Adrenal gland (tissue), 9 donors: ENCODE measurements at regions not wholly inside any gene's neighbourhood (a gene's known extent, or its start where the extent isn't known, plus 50 kb on each side); places are given as distances from the start of the nearest gene placed in this dataset.
A peak's percentile ranks its signal among the peaks of the same experiment; 100 is the strongest.

Source experiments
- DNase-seq, 7 donors: peaks; one replicate each; pipeline ENCODE4 v3.0.0-alpha.2; 2019 to 2020
- H3K27ac ChIP-seq, 5 donors: fragments of 200-600 bp; sonication (generic) in 4 of 5; 1 replicate in 3 of 5; 2 replicates in 2 of 5; pipeline versions ENCODE4 v1.5.1 to v1.8.0; 2016 to 2020; ENCODE audit warnings: mild to moderate bottlenecking in 1 of 5
- H3K27me3 ChIP-seq: fragments of 200-600 bp; 2 replicates; pipeline ENCODE4 v1.8.0; 2021
- H3K36me3 ChIP-seq, 2 donors: fragments of 200-600 bp; replicated peaks in 1 of 2; 1 replicate in 1 of 2; 2 replicates in 1 of 2; pipeline versions ENCODE4 v1.5.1 to v1.8.0; 2018 to 2022
- H3K4me1 ChIP-seq, 2 donors: fragments of 200-600 bp; replicated peaks in 1 of 2; 1 replicate in 1 of 2; 2 replicates in 1 of 2; pipeline versions ENCODE4 v1.5.1 to v1.8.0; 2018 to 2021
- H3K4me3 ChIP-seq, 4 donors: fragments of 200-600 bp; sonication (generic) in 3 of 4; one replicate each; pipeline ENCODE4 v1.5.1; 2016 to 2018
- H3K9me3 ChIP-seq, 3 donors: fragments of 200-600 bp; sonication (generic) in 1 of 3; replicated peaks in 1 of 3; 1 replicate in 2 of 3; 2 replicates in 1 of 3; pipeline versions ENCODE4 v1.5.1 to v1.8.0; 2016 to 2021
- POLR2A ChIP-seq, 2 donors: fragments of 450-650 bp; IDR thresholded peaks; one replicate each; pipeline ENCODE4 v1.6.1; 2017; ENCODE audit warnings: antibody characterized with exemption in 2 of 2, mild to moderate bottlenecking in 2 of 2, moderate library complexity in 1 of 2
- WGBS, 4 donors: extraction: QIAGEN DNeasy Blood & Tissue Kit in 2 of 4; methylation state at CpG; one replicate each; pipeline versions ENCODE4 v1.1.5 to v1.1.7; 2013 to 2017; 5-methylcytosine and 5-hydroxymethylcytosine counted together
- intact Hi-C, 2 donors: fragments of 100-400 bp; cut with DNase I; formaldehyde crosslinking; loops; one replicate each; pipeline versions ENCODE4 v1.14.1 to v1.15.0; 2022 to 2023
- TF ChIP-seq, protein P1 (sequence below), 6 experiments: fragments of 450-650 bp in 4 of 6; fragments of 200-600 bp in 2 of 6; sonication (generic) in 1 of 6; IDR thresholded peaks; 1 replicate in 5 of 6; 2 replicates in 1 of 6; pipeline versions ENCODE4 v1.5.1 to v1.8.0; 2016 to 2021; ENCODE audit warnings: antibody characterized with exemption in 6 of 6, mild to moderate bottlenecking in 2 of 6, moderate library complexity in 1 of 6
- donor health status: healthy with polysubstance abuse.
- donor health status: Bipolar disorder and iron deficiency.
- donor health status: DM: yes; HTN: yes; CAD: no.
- donor health status: DM: no; HTN: no; CAD: no.
- donor health status: DM: no; HTN: no; CAD: no.

DNA sequence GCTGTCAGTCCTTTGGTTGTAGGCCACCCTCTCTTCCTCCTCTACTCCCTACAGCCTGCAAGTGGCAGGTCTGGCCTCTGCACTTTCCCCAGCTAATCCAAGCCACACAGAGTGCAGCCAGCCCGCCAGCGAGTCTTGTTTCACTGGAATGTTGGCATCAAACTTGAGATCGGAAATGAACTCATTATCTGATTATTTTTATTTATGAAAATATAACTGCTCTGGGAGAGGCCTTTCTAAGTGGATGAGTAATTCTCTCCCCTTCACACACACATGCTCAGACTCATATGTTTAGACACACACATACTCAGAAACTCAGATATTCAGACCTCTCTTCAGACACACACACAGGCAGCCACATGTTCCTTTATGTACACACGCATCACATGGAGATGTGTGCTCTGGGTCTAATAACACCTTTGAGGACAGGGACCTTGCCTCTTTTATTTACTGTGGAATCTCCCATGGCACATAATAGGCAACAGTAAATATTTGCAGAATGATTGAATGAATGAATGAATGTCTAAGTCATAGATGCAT is 151.3 kb downstream of the ZFP36L2 start:
- intact Hi-C loops: no loop called here
- TF ChIP-seq, protein P1, sequence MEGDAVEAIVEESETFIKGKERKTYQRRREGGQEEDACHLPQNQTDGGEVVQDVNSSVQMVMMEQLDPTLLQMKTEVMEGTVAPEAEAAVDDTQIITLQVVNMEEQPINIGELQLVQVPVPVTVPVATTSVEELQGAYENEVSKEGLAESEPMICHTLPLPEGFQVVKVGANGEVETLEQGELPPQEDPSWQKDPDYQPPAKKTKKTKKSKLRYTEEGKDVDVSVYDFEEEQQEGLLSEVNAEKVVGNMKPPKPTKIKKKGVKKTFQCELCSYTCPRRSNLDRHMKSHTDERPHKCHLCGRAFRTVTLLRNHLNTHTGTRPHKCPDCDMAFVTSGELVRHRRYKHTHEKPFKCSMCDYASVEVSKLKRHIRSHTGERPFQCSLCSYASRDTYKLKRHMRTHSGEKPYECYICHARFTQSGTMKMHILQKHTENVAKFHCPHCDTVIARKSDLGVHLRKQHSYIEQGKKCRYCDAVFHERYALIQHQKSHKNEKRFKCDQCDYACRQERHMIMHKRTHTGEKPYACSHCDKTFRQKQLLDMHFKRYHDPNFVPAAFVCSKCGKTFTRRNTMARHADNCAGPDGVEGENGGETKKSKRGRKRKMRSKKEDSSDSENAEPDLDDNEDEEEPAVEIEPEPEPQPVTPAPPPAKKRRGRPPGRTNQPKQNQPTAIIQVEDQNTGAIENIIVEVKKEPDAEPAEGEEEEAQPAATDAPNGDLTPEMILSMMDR (IDR thresholded peaks at IDR 0.05): peak in 2 of 6 experiments; percentile 3 to 24
- TF ChIP-seq POLR2A (IDR thresholded peaks at IDR 0.05): peak in 1 of 2 donors; percentile 72
- peak; percentile 73 to 96 (median 92) for DNase-seq
- peaks cover 42 to 56% of the 10 kb centered on the region in 2 donors for H3K4me1 ChIP-seq
- no peaks in the 10 kb centered on the region for H3K9me3 ChIP-seq
- whole genome bisulfite sequencing, 4 donors: 12 to 20% (median 17%) methylated on average over 4 of the region's 4 CpGs
- no peaks in the 10 kb centered on the region for H3K36me3 ChIP-seq
- H3K27me3 ChIP-seq: no peaks in the 10 kb centered on the region
- peak overlapping the region; percentile 73 to 97 (median 84) for H3K27ac ChIP-seq
- no peak overlapping the region for H3K4me3 ChIP-seq

DNA sequence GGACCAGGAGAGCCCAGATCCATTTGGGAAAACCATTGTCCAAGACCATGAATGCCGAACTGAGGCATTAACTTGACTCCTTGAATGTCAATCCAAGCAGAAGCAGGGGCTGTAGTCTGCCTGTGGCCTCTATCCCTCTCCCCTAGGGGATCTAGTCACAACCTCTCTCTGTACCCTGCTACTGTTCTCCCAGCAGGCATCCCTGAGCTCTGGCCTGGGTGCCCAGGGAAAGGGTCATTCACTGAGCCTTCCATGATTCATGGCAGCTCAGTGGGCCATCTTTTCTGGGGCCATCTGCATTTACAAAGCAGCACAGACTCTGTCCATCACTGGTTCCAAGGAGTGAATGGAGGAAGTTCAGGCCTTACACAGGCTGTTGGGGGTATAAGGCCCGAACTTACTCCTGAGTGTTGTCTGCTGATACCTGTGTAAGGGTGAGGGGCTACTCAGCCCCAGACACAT is 151.8 kb downstream of the ZFP36L2 start:
- peaks cover 46 to 56% of the 10 kb centered on the region in 2 donors for H3K4me1 ChIP-seq
- intact Hi-C loops: no loop called here
- DNase-seq: peak in 1 of 7 donors; percentile 29

DNA sequence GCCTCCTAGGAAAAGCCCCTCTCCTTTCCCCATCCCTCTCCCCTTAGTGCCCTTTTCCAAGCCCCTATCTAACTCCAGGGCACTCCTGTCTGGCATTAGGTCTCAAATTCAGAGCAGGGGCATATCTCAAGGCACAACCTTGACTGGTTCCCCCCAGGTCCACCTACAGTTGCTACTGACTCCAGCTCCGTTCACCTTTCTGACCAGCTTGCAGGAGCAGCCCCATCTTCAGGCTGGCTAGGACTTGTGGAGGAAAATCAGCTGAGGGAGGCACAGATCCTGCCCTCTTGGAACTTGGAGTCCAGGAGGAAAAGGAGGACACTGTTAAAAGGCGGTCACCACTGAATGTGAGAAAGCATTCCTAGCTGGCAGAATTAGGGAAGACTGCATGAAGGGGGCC is 152.4 kb downstream of the ZFP36L2 start:
- TF ChIP-seq, protein P1 (IDR thresholded peaks at IDR 0.05): no peak
- TF ChIP-seq POLR2A (IDR thresholded peaks at IDR 0.05): no peak
- H3K4me1 ChIP-seq: peaks cover 46 to 56% of the 10 kb centered on the region in 2 donors
- no peaks in the 10 kb centered on the region for H3K36me3 ChIP-seq
- DNase-seq: peak in 2 of 7 donors; percentile 7 to 12
- H3K9me3 ChIP-seq: no peaks in the 10 kb centered on the region
- no peak overlapping the region for H3K4me3 ChIP-seq
- intact Hi-C loops: no loop called here
- peak overlapping the region in 4 of 5 donors; percentile 76 to 97 (median 88) for H3K27ac ChIP-seq
- WGBS, 4 donors: 95 to 100% (median 98%) methylated on average over 2 of the region's 2 CpGs
- H3K27me3 ChIP-seq: no peaks in the 10 kb centered on the region

More for the DNA sequence above, 151.8 kb downstream of the ZFP36L2 start:
- no peaks in the 10 kb centered on the region for H3K9me3 ChIP-seq
- no peak for TF ChIP-seq POLR2A (IDR thresholded peaks at IDR 0.05)
- TF ChIP-seq, protein P1 (IDR thresholded peaks at IDR 0.05): peak in 2 of 6 experiments; percentile 9 to 20
- 71 to 77% (median 73%) methylated on average over 2 of the region's 2 CpGs for WGBS, 4 donors
- H3K36me3 ChIP-seq: no peaks in the 10 kb centered on the region
- H3K4me3 ChIP-seq: no peak overlapping the region
- no peaks in the 10 kb centered on the region for H3K27me3 ChIP-seq
- H3K27ac ChIP-seq: peak overlapping the region; percentile 70 to 97 (median 84)

DNA sequence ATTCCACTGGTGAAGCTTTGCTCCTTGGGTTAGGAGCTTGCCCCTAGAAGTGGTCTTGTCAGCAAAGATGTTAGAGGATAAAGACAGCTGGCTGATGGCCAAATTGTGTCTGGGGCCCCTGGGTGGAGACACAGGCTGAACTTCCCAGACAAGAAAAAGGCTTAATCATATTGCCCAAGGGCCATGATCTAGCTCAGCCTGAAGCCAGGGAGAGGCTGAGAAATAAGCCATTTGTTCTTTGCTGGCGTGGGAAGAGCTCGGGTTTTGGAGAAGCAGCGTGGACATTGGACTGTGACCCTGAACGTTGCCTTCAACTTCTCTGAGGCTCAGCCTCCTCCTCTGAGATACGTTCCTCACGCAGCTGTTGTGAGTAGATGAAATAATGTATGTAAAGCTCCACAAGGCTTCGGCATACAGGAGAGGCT is 153.0 kb downstream of the ZFP36L2 start:
- Histone ChIP-seq H3K9me3 (no peaks in the 10 kb centered on the region), H3K4me3 (no peak overlapping the region), H3K36me3 (no peaks in the 10 kb centered on the region), H3K4me1 (peaks cover 46 to 56% of the 10 kb centered on the region in 2 donors), H3K27ac (peak overlapping the region in 4 of 5 donors; percentile 76 to 97 (median 88)), H3K27me3 (no peaks in the 10 kb centered on the region)
- intact Hi-C loops: no loop called here
- 29 to 43% (median 39%) methylated on average over 7 of the region's 7 CpGs for WGBS, 4 donors
- TF ChIP-seq, protein P1 (IDR thresholded peaks at IDR 0.05): no peak
- peak in 5 of 7 donors; percentile 30 to 73 (median 58) for DNase-seq
